K562 (cell line): ENCODE measurements at regions not wholly inside any gene's neighbourhood (a gene's known extent, or its start where the extent isn't known, plus 50 kb on each side); places are given as distances from the start of the nearest gene placed in this dataset.

ENCODE experiments used
- ATAC-seq: fragments of 200-7000 bp; cut with Tn5 transposase; 3 replicates; pipeline ENCODE4 v1.9.1; 2020; ENCODE audit warnings: moderate library complexity
- BruUV-seq: library from RNA; stranded (reverse); fragments of 400-500 nt; replicated peaks from 2 replicates; lab custom pipeline; 2021; lab: Mats Ljungman, UMichigan
- CTCF ChIA-PET: fragments of 300-600 bp; formaldehyde crosslinking; extraction: SDS; loops from one replicate; lab custom pipeline; 2021; ENCODE audit warnings: low intra/inter-chr PET ratio; lab: Yijun Ruan, JAX
- POLR2A ChIA-PET: fragments of 300-600, 350-650 bp; sonication (Branson Sonifier 250); formaldehyde crosslinking; extraction: SDS; loops from one replicate; lab custom pipeline; 2021; ENCODE audit warnings: antibody characterized with exemption, inconsistent platforms; lab: Yijun Ruan, JAX
- DNase-seq, 4 experiments: peaks; one replicate each; pipeline versions ENCODE4 v3.0.0 to v3.0.0-alpha.2; 2011 to 2018; ENCODE audit warnings: low spot score in 3 of 4, mixed read lengths in 3 of 4; ENCODE audit errors: extremely low read depth in 1 of 4
- FAIRE-seq: peaks from 2 replicates; lab custom pipeline; 2011; peaks lifted over from hg19 to GRCh38; lab: Jason Lieb, UNC
- H2AFZ ChIP-seq: 2 replicates; pipeline ENCODE4 v1.6.0; 2011; ENCODE audit warnings: low read depth, low read length, control low read depth, inconsistent platforms
- H3K27ac ChIP-seq: fragments of 200-600 bp; 3 replicates; pipeline ENCODE4 v1.8.0; 2011; ENCODE audit warnings: low read depth, mild to moderate bottlenecking, control low read depth, inconsistent platforms, low read length, moderate library complexity, mixed read lengths; ENCODE audit errors: extremely low read depth
- H3K27me3 ChIP-seq, 2 experiments: fragments of 300-600 bp in 1 of 2; 2 replicates in 1 of 2; 3 replicates in 1 of 2; pipeline versions ENCODE4 v1.6.0 to v1.8.0; 2011; ENCODE audit warnings: inconsistent platforms in 2 of 2, low read length in 2 of 2, mild to moderate bottlenecking in 1 of 2, mixed read lengths in 1 of 2, moderate library complexity in 1 of 2; ENCODE audit not compliant: control insufficient read depth in 2 of 2, insufficient read depth in 2 of 2
- H3K36me3 ChIP-seq: fragments of 300-600 bp; 3 replicates; pipeline ENCODE4 v1.8.0; 2011; ENCODE audit warnings: mild to moderate bottlenecking, low read length, inconsistent platforms; ENCODE audit not compliant: control insufficient read depth, insufficient read depth
- H3K4me1 ChIP-seq, 2 experiments: fragments of 200-600 bp in 1 of 2; replicated peaks in 1 of 2; 2 replicates in 1 of 2; 3 replicates in 1 of 2; pipeline versions ENCODE4 v1.5.1 to v1.8.0; 2011; ENCODE audit warnings: inconsistent platforms in 2 of 2, low read length in 2 of 2, mild to moderate bottlenecking in 1 of 2, mixed read lengths in 1 of 2, moderate library complexity in 1 of 2; ENCODE audit not compliant: control insufficient read depth in 2 of 2, insufficient read depth in 2 of 2
- H3K4me2 ChIP-seq: 2 replicates; pipeline ENCODE4 v1.6.1; 2011; ENCODE audit warnings: low read length, control low read depth, inconsistent platforms, mixed read lengths; ENCODE audit not compliant: insufficient read depth
- H3K4me3 ChIP-seq: fragments of 200-600 bp; sonication (generic), shearing (Covaris generic); 2 replicates; pipeline ENCODE4 v1.5.1; 2016; ENCODE audit warnings: control low read depth, inconsistent platforms
- H3K79me2 ChIP-seq: fragments of 200-600 bp; 3 replicates; pipeline ENCODE4 v1.8.0; 2011; ENCODE audit warnings: low read length, inconsistent platforms; ENCODE audit not compliant: control insufficient read depth, insufficient read depth
- H3K9ac ChIP-seq, 2 experiments: 2 replicates each; pipeline versions ENCODE4 v1.6.0 to v1.6.1; 2011; ENCODE audit warnings: low read depth in 2 of 2, low read length in 2 of 2, control low read depth in 1 of 2, inconsistent platforms in 1 of 2, mild to moderate bottlenecking in 1 of 2, mixed read lengths in 1 of 2; ENCODE audit not compliant: insufficient read depth in 1 of 2
- H3K9me1 ChIP-seq: one replicate; pipeline ENCODE4 v1.6.0; 2011; ENCODE audit warnings: inconsistent platforms, mild to moderate bottlenecking, low read length, moderate library complexity; ENCODE audit not compliant: control insufficient read depth, insufficient read depth
- H3K9me3 ChIP-seq: replicated peaks from 2 replicates; pipeline ENCODE4 v1.5.1; 2011; ENCODE audit warnings: low read depth, low read length, inconsistent platforms; ENCODE audit not compliant: control insufficient read depth, insufficient read depth
- H4K20me1 ChIP-seq: replicated peaks from 2 replicates; pipeline ENCODE4 v1.6.1; 2011; ENCODE audit warnings: low read length, inconsistent platforms, mixed read lengths; ENCODE audit not compliant: control insufficient read depth, insufficient read depth
- MAFF ChIP-seq: IDR thresholded peaks from 2 replicates; pipeline ENCODE4 v1.6.1; 2012; ENCODE audit warnings: low read length, improper control_type of control experiment
- MAZ ChIP-seq, 2 experiments: fragments of 450-650 bp in 1 of 2; sonication (generic) in 1 of 2; formaldehyde crosslinking; IDR thresholded peaks in 1 of 2; conservative IDR thresholded peaks in 1 of 2; 2 replicates each; pipeline versions ENCODE4 v1.4.0 to v1.5.0; 2020; ENCODE audit warnings: mild to moderate bottlenecking in 1 of 2, missing genetic modification reagents in 1 of 2
- RBM17 ChIP-seq: fragments of 200-400 bp; formaldehyde crosslinking; IDR thresholded peaks from 2 replicates; pipeline ENCODE4 v1.6.1; 2017; ENCODE audit warnings: low read depth, mild to moderate bottlenecking, low read length, borderline replicate concordance
- SMARCB1 ChIP-seq: IDR thresholded peaks from 2 replicates; pipeline ENCODE4 v1.6.1; 2011; ENCODE audit warnings: improper control_type of control experiment, low read depth; ENCODE audit not compliant: insufficient read length
- SRSF3 ChIP-seq: fragments of 200-400 bp; formaldehyde crosslinking; IDR thresholded peaks from 2 replicates; pipeline ENCODE4 v1.6.1; 2016; ENCODE audit warnings: mild to moderate bottlenecking, low read length, moderate library complexity; ENCODE audit not compliant: insufficient read depth
- ZNF124 ChIP-seq: sonication (generic); formaldehyde crosslinking; IDR thresholded peaks from 2 replicates; pipeline ENCODE4 v1.8.1; 2022; ENCODE audit warnings: missing genetic modification reagents
- ZNF316 ChIP-seq: fragments of 450-650 bp; IDR thresholded peaks from 2 replicates; pipeline ENCODE4 v1.6.1; 2016
- WGBS: fragments of 100-300 bp; shearing (Covaris generic); methylation state at CpG from one replicate; pipeline ENCODE4 v1.1.6; 2016; ENCODE audit warnings: low coverage, mixed read lengths; ENCODE audit not compliant: insufficient coverage; ENCODE audit errors: missing lambda C conversion rate; 5-methylcytosine and 5-hydroxymethylcytosine counted together
- in situ Hi-C: fragments of 300-500 bp; cut with MboI; formaldehyde crosslinking; loops from 4 replicates; pipeline ENCODE4 v1.15.0; 2018; ENCODE audit warnings: inconsistent platforms, mixed read lengths
- intact Hi-C: fragments of 100-400 bp; cut with micrococcal nuclease; formaldehyde crosslinking; loops from 2 replicates; pipeline ENCODE4 v1.14.2; 2022

DNA sequence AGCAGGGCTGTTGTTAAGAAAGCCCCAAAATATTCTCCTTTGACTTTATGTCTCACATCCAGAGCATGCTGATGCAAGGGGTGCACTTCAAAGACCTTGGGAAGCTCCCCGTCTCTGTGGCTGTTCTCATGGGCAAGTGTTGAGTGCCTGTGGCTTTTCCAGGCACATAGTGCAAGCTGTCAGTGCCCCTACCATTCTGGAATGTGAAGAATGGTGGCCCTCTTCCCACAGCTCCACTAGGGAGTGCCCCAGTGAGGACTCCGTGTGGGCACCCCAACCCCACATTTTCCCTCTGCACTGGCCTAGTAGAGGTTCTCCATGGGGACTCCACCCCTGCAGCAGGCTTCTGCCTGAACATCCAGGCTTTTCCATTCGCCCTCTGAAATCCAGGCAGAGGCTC is 673.7 kb downstream of the HTR1B start:
- ATAC-seq: no peak
- DNase-seq: no peak
- CTCF ChIA-PET: no interaction called here
- no TSS peak for BruUV-seq
- Histone ChIP-seq H3K9ac (no peak overlapping the region), H3K79me2 (no peaks in the 10 kb centered on the region), H3K4me1 (no peaks in the 10 kb centered on the region), H3K4me3 (no peak overlapping the region), H3K9me1 (no peaks in the 10 kb centered on the region), H3K9me3 (no peaks in the 10 kb centered on the region), H3K36me3 (no peaks in the 10 kb centered on the region), H4K20me1 (no peaks in the 10 kb centered on the region), H2AFZ (no peak overlapping the region), H3K27me3 (no peaks in the 10 kb centered on the region), H3K4me2 (no peak overlapping the region), H3K27ac (no peak overlapping the region)
- intact Hi-C loops (no loop called here), in situ Hi-C loops (no loop called here)
- no peak for FAIRE-seq
- 0% methylated on average over 3 of the region's 3 CpGs for WGBS
- POLR2A ChIA-PET: no interaction called here
- no peak for TF ChIP-seq SRSF3
- TF ChIP-seq RBM17: no peak
- TF ChIP-seq MAZ (CRISPR knock-in tag; conservative IDR thresholded peaks at IDR 0.05 in 1 of 2, IDR thresholded peaks at IDR 0.05 in 1 of 2): no peak
- TF ChIP-seq ZNF124 (CRISPR knock-in tag): no peak

- Histone ChIP-seq H3K27ac (no peak overlapping the region), H2AFZ (no peak overlapping the region), H3K9me3 (no peaks in the 10 kb centered on the region), H3K4me2 (no peak overlapping the region), H4K20me1 (no peaks in the 10 kb centered on the region), H3K4me1 (no peaks in the 10 kb centered on the region), H3K9ac (no peak overlapping the region), H3K36me3 (no peaks in the 10 kb centered on the region), H3K27me3 (no peaks in the 10 kb centered on the region), H3K9me1 (no peaks in the 10 kb centered on the region), H3K4me3 (no peak overlapping the region), H3K79me2 (no peaks in the 10 kb centered on the region)
- ATAC-seq (no peak), FAIRE-seq (no peak), DNase-seq (no peak)
- intact Hi-C loops: no loop called here
- no TSS peak for BruUV-seq
- POLR2A ChIA-PET: no interaction called here
- TF ChIP-seq SMARCB1: no peak
- TF ChIP-seq MAFF: peak; percentile 10; the same call in 1 of the 2 replicates
- peak; percentile 23; the same call in 1 of the 2 replicates for TF ChIP-seq ZNF316
- CTCF ChIA-PET: no interaction called here
- in situ Hi-C loops: no loop called here
Measured at GRCh38 chr6:76788155-76788554, 675.1 kb downstream of the HTR1B start.
